Glomerular endothelial cell (primary cell): ENCODE measurements at regions not wholly inside any gene's neighbourhood (a gene's known extent, or its start where the extent isn't known, plus 50 kb on each side); places are given as distances from the start of the nearest gene placed in this dataset.

ENCODE experiments used
- DNase-seq: peaks from one replicate; pipeline ENCODE4 v3.0.0-alpha.2; 2011; ENCODE audit warnings: low read depth, low spot score; ENCODE audit errors: extremely low read depth

- no peak for DNase-seq
Measured at GRCh38 chr3:71903112-71903495, 118.2 kb upstream of the PROK2 start.

GRCh38 chr3:71902258-71903111 is 117.5 kb upstream of the PROK2 start:
- DNase-seq: no peak

- no peak for DNase-seq
Measured at GRCh38 chr3:71901645-71902044, 116.7 kb upstream of the PROK2 start.

- DNase-seq: no peak
Measured at GRCh38 chr3:71900057-71900456, 115.1 kb upstream of the PROK2 start.

GRCh38 chr3:71896751-71897150 is 111.8 kb upstream of the PROK2 start:
- no peak for DNase-seq

GRCh38 chr3:71893702-71894479 is 108.9 kb upstream of the PROK2 start:
- DNase-seq: no peak

- DNase-seq: no peak
Measured at GRCh38 chr3:71893122-71893521, 108.2 kb upstream of the PROK2 start.

GRCh38 chr3:71891483-71891882 is 106.5 kb upstream of the PROK2 start:
- no peak for DNase-seq

GRCh38 chr3:71890356-71890931 is 105.5 kb upstream of the PROK2 start:
- no peak for DNase-seq

GRCh38 chr3:71887256-71887655 is 102.3 kb upstream of the PROK2 start:
- DNase-seq: no peak

- DNase-seq: no peak
Measured at GRCh38 chr3:71885006-71885405, 100.1 kb upstream of the PROK2 start.

- no peak for DNase-seq
Measured at GRCh38 chr3:71881732-71882131, 96.8 kb upstream of the PROK2 start.

- no peak for DNase-seq
Measured at GRCh38 chr3:71881041-71881440, 96.1 kb upstream of the PROK2 start.

- DNase-seq: no peak
Measured at GRCh38 chr3:71879089-71879488, 94.1 kb upstream of the PROK2 start.

- no peak for DNase-seq
Measured at GRCh38 chr3:71876135-71877105, 91.5 kb upstream of the PROK2 start.

- peak; percentile 33 for DNase-seq
Measured at GRCh38 chr3:71875461-71875947, 90.6 kb upstream of the PROK2 start.

- no peak for DNase-seq
Measured at GRCh38 chr3:71874618-71875017, 89.7 kb upstream of the PROK2 start.

GRCh38 chr3:71873093-71873611 is 88.2 kb upstream of the PROK2 start:
- DNase-seq: no peak

- no peak for DNase-seq
Measured at GRCh38 chr3:71872256-71872655, 87.3 kb upstream of the PROK2 start.

GRCh38 chr3:71870966-71871512 is 86.1 kb upstream of the PROK2 start:
- no peak for DNase-seq
